T-helper 2 cell treated with Interferon-gamma antibody and Interleukin-4, amounts not matched to agents 100 ng/mL and 5 ng/mL, for 36 hours (primary cell): ENCODE measurements at regions not wholly inside any gene's neighbourhood (a gene's known extent, or its start where the extent isn't known, plus 50 kb on each side); places are given as distances from the start of the nearest gene placed in this dataset.

Experiments used
- intact Hi-C: fragments of 100-400 bp; cut with micrococcal nuclease; formaldehyde crosslinking; loops from one replicate; pipeline ENCODE4 v1.15.1; 2023

DNA sequence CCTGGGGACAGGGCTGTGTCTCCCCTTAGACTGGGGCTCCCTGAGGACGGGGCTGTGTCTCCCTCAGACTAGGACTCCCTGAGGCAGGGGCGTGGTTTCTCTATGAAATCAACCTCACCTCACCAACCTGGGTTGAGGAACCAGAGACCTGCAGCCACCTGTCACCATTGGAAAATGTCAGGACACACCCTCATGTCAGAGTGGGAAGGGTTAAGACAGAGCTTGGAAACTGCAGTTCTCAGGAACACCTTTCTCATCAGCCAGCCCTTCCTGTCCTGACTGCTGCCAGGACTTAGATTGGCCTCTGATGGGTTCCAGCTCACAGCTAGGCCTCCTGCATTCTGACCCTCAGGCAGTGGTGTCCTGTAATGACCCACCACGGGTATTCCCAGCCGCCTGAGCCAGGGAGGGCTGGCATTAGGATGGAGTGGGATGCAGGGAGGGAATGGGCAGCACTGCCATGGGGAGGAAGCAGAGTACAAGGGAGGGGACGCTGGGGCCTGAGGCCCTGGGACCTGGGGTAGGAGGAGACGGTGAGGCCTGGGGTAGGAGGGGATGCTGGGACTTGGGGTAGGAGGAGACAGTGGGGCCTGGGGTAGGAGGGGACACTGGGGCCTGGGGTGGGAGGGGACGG, 76.3 kb downstream of the MRPL14 start:
- intact Hi-C loops = no loop called here

DNA sequence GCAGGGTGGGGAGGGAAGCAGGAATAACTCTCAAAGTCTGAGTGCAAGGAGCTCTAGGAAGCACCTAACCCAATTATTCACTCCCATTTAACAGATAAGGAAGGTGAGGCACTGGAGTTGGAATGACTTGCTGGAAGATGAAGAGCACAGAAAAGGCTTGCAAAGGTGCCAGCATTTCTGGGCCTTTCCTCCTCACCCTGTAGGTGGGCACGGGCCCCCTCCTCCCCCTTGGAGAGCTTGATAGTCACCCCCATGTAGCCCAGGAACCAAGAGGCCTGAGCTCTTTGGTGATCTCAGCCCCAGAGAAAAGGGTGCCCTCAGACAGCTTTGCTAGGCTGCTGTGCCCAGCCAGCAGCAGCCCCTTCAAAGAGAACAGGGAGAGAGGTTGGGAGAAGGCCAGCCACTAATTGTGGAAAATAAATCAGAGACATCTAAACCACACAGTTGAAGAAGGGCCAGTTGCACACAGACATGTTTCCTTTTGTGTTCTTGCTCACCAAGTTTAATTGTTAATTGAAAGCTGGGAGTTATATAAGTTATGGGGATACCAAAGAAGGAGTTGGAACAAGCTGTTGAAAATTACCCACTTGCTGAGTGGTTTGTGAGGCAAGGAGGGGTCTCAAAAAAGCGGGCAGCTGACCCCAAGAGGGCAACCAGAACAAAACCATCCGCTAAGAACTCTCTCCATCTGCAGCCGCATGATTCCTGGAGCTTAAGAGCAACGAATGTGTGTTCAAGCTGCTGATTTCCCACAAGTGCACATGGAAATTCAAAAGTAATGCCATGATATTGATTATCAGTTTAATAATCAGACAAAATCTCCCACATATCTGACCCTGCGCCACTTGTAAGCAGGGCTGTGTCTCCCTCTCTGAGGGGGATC, 77.0 kb downstream of the MRPL14 start:
- intact Hi-C loops = no loop called here

DNA sequence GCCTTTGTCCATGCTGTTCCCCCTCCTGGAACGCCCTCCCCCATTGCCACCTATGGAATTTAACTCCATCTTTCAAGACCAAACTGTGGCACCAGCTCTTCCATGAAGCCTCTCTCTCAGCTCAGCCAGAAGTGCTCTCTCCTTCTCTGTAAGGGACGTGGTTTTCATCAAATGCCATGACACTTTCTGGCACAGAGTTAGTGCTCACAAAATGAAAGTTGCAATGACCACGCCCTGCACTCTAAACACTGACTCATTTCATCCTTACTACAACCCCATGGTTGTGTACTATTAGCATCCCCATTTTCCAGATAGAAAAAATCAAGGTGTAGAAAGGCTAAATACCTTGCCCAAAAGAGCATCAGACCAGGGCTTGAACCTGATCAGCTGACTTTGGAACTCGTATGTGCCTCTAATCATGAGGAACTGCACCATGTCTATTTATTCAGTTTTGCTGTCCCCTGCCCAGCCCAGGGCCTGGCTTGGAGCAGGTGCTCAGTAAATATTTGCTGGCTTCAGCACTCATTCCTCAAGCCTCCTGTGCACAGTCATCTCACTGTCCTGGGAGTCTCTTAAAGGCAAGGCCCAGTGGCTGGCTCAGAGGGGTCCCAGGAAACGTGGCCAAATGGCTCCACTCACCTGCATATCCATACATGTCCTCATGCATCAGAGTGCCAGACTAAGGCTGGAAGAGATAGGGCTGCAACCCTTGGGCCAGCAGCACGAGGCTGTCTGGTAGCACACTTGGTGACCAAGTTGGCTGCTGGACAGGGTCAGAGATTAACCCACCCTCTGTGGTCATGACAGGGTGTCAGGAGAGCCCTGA, 77.9 kb downstream of the MRPL14 start:
- intact Hi-C loops = no loop called here

DNA sequence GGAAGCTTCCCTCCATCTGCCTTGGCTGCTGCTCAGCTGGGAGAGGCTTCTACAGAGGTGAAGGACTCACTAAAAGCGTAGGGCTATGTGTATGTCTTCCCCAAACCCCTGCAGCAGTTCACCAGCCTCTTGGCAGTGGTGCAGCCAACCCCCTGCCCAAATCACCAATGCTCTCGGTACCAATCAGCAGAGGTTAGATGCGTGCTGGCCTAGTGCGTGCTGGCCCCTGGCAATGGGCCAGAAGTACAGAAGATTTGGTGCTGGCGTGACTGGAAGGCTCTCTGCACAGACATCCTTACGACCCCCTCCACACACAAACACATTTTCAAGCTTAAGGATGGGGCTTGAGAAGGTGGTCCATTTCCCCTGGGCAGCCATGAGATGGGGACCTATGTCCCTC, 79.0 kb downstream of the MRPL14 start:
- intact Hi-C loops = no loop called here

DNA sequence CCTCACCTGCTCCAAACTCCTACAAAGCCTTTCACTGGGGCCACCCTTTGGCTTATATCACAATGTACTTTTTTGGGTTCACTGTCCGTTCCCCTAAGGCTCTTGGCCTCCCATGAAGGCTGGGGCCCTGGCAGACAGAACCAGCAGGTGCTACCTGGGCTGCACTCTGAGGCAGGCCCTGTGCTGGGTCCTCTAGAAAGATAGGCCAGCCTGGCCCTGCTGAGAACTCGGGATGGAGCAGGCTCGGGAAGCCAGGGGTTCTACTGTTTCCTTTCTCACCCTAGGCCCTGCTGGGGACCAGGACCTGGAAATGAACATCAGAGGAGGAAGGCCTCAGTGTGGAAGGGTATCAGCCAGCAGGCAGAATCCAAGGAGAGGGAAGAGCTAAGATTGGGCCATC, 79.5 kb downstream of the MRPL14 start:
- intact Hi-C loops = no loop called here

DNA sequence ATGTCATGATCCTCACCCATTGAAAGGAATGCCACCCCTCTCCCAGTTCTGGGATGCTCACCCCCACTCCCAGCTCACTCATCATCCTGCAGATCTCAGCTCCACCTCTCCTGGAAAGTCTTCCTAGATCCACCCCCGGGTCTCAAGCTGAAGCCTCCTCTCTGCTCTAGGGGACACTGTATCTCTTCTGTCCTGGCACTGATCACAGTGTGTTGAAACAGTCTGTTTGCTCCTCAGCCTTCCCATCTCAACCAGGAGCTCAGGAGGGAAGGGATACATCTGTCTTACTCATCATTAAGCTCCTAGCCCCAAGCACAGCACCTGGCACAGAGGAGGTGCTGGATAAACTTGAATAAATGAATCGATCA, 80.1 kb downstream of the MRPL14 start:
- intact Hi-C loops = no loop called here

DNA sequence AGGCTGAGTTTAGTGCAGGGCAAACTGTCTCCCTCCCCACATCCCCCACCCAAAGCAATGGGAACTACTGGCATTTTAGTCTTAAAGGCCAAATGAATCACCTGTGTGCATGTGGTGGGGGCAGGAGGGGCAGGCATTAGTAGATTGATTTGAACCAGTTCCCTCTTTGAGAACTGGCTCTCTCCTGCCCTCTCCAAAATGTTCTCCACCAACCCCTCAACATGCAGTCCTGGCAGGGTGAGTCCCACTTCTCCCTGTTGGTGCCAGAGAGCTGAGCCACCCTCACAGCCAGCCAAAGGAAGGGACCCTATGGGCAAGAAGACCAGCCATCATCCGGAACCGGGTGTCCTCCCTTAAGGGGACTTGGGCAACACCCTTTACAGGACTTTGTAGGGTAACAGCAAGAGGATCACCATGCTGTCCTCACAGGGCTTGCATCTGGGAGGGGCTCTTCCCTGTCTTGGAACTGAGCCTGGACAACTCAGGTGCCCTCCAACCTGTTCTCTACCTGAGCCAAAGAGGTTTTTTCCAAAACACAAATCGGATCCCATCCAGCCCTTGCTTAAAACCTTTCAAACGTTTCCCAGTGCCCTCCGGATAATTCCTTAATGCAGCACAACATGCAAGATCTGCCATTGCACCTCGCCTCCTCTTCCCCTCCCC, 80.6 kb downstream of the MRPL14 start:
- intact Hi-C loops = no loop called here

DNA sequence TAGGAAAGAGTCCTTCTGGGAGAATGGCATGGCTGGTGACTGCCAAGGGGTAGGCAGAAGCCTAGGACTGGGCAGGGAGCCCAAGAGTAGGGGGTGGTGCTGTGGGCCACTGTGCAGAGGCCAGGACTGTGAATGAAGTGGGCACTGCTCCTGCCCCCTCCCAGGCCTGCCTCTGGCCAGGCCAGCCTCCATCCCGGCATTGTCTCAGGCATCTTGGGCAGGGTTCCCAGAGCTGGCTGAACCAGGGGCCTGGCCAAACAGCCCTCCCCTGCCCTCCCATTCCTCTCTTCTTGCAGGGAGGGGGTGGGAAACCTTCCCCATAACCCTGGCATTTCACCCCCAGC, 81.6 kb downstream of the MRPL14 start:
- intact Hi-C loops = no loop called here

DNA sequence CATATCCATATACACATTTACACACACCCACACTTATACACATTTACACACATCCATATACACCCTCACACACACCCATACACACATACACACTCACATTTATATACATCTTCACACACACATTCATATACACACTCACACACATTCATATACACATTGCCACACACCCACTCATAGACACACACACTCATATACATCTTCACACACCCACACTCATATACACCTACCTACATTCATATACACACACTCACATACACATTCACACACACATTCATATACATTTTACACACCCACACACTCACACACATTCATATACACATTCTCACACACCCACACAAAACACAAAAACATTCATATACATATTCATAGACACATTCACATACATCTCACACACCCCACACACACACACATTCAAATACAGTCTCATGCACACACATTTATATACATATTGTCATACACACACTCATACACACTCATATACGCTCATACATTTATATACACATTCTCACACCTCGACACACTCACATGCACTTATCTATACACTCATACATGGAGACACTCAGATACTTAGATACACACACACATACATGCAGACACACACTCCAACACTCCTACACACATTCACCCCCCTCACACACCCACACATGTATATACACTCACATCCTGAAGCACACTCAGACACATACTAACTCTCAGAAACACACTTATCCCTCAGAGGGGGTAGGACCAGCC, 82.1 kb downstream of the MRPL14 start:
- intact Hi-C loops = no loop called here

DNA sequence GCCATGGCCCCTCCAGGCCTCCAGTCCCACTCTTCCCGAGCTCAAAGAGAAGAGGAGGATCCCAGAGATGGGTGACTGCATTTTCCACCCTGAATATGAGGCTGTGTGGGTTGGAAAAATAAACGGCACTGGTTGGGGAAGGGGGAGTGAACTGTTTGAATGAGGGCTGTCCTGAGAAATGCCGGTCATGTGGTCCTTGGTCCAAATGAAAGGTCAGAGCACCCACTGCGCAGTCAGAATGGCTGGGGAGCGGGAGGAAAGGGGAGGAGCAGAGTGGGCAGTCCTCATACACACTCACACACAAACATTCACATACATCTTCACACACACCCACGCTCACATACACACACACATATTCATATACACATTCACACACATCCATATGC, 83.1 kb downstream of the MRPL14 start:
- intact Hi-C loops = no loop called here

DNA sequence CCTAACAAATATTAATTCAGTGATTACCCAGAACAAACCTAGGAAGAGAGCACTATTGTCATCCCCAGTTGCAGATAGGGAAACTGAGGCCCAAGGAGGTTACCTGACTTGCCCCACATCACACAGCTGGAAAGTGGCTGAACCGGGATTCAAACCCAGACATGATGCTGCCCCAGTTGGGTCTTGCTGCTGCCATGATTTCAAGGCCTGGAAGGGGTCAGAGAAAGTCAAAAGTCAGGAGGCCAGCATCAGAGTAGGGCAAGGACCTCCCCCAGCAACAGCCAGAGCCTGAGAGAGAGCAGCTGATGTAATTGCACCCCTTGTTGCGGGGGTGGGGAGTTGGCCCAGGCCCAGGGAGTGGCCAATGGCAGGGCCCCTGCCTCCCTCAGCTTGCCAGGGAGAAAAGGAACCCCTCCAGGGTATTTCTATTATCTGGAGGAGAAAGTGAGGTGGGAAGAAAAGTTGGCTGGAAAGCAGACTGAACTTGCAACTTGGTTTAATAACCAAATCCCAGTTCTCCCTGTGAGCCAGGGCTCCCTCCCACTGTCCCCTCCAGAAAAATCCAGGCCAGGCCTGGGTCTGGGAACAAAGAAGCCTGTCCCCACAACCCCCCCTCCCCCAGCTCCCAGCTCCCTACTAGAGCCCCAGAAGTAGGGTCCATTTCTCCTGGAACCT, 83.6 kb downstream of the MRPL14 start:
- intact Hi-C loops = no loop called here

DNA sequence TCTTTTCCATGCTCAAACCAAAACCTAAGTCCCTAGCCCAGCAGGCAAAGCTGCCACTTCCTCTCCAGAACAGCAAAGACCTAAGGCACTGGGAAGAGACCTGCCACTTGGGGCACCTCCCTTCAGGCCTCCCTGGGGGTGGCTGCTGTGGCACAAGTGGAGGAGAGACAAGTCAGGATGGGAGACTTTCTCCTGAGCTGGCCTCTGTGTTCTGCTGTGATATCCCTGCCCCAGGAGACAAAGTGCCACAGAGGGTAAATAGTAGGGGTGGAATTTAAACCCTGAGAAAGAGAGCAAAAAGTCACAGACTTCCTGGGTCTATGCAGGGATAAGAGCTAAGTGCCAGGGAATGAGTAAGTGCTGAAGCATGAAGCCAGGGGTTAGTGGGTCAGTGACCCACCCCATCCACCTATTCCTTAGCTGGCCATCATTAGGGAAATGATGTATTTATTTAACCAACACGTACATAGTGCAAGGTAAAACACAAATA, 84.2 kb downstream of the MRPL14 start:
- intact Hi-C loops = no loop called here

DNA sequence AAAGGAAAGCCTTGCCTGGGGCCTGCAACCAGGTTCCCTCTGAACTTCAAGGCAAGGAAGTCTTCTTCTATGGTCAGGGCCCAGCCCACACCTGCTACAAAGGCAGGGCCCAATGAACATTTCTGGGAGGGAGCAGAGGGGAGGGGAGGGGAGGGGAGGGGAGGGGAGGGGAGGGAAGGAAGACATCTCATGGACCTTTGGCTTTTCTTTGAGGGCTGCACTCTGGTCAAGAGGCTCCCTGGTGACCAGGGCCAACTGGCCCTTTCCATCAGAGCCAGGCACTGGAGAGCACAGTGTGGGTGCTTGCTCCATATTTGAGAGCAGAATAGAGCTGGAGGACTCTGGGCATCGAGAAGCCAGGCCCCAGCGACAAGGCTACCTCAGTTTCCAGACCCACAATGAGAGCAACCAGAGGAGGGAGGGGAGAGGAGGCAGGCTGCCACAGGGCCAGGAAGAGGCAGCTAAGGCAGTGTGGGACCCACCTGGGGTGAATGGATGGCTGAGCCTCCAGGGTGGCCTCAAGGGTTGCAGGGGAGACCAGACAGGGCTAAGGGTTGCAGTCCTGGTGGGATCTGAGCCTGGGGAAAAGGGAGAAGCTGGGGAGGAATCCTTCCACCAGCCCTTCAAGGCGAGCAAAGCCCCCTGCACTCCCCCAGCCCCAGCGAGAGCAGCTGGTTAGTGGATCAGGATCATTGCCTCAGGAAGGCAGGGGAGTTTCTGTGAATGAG, 84.8 kb downstream of the MRPL14 start:
- intact Hi-C loops = no loop called here

DNA sequence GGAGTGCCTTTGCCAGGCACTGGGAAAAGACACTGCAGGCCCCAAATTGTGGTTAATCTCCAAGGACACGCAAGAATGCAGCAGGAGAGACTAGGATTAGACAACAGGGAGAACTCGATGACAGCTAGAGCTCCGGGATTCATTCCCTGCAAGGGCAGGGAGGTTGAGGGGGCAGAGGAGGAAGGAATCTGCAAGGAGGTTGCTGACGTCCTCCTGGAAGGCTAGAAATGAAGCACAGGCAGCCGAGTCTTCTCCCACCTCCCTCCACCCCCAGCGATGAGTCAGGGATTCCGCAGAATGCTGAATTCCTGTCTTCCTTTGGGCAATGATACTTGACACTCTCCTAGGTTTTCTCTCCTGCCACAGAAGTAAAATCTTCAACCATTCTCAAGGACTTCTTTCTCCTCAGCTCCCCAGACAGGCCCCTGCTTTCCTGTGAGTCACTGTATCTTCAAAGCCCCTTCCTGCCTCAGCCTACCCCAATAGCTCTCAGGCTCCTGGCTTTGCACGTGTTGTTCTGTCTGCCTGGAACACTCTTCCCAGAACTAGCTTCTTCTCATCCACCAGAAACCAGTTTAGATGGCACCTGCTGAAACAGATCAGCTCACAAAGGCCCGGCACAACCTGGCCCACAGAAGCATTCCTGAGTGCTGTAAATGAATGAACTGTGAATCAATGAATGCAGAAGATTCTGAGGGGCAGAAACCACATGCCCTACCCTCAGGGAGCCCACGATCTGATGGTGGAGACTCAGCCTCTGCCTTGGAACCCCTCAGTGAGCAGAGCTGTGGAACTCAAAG, 85.6 kb downstream of the MRPL14 start:
- intact Hi-C loops = no loop called here

DNA sequence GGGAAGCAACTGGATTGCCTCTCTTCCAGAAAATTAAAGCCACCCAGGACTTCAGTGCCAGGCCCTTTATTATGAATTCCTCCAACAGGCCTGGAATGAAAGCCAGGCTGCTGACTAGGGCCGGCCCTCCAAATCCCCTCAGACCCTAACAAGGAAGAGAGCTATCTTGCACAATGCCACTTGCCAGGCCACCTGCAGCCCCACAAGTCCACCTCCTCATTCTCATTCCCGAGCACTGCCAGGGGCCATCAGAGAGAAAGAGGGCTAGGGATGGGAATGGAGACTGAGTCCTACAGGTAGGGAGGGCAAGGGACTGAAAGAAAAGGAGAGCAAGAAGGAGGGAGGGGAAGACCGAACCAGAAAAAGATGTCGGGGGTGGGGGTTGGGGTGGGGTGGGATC, 86.5 kb downstream of the MRPL14 start:
- intact Hi-C loops = no loop called here

DNA sequence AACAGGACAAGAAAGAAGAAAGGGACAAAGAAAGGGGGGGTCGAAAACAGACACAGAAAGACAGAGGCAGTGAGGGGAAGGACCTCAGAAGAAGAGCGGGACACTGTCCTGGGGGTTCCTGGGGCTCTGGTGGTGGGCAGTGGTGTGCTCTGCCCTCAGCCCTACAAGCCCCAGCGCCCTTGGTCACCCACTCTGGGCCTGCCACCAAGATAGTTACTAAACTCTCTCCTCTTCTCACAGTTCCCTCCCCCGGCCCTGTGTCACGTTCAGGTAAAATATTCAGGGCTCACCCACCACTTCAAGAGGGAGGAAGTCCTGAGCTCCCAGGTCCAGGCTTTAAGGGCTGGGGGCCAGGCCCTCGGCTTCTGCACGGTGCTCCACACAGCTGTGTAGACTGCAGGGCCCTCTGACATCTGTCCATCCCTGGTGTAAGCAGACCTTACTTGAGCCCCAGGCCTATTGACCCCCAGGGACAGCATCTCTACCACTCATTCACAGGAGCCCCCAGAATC, 87.4 kb downstream of the MRPL14 start:
- intact Hi-C loops = no loop called here

DNA sequence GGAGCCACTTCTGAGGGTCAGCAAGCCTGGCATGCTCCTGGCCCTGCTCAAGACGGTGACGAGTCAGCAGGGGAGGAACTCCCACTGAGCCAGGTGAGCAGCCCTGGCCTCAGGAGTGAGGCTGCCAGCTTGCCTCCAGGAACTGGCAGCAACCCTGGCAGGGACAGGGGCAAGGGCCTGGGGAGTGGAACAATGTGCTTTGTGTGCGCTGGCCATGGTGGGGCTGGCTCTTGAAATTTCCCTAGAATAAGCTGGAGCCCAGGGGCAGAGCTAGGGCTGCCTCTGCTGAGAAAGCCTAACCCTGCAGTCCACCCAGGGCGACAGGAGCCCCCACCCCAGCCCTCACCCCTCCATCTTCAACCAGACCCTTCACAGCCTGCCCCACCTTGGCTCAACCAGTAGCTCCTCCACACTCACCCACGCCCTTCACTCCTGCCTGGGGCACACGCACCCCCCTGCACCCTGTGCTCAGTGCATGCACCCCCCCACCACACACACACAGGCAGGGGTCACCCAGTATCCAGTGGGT, 88.0 kb downstream of the MRPL14 start:
- intact Hi-C loops = no loop called here

DNA sequence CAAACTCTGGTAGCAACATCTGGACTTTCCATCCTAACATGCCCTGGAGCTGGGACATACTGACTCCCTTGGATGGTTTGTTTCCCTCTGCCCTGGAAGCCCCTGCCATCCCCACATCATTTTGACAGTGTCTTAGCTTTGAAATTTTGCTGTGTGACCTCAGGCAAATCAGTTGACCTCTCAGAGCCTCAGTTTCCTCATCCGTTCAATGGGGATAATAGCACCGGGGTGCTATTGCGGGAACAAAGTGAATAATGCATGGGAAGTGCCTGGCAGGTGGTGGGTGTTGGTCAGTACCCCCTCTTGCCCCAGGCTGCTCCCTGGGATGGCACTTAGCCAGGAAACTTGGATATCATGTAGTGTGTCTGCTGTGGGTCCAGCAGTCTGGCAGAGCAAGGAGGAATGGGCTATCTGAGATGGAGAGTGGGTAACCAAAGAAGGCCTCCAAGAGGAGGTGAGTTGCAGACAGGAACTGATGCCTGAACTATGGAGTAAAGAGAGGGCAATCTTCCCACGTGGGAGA, 88.6 kb downstream of the MRPL14 start:
- intact Hi-C loops = no loop called here
